ENCODE measurements at regions not wholly inside any gene's neighbourhood (a gene's known extent, or its start where the extent isn't known, plus 50 kb on each side); places are given as distances from the start of the nearest gene placed in this dataset.
A peak's percentile ranks its signal among the peaks of the same experiment; 100 is the strongest.

DNA sequence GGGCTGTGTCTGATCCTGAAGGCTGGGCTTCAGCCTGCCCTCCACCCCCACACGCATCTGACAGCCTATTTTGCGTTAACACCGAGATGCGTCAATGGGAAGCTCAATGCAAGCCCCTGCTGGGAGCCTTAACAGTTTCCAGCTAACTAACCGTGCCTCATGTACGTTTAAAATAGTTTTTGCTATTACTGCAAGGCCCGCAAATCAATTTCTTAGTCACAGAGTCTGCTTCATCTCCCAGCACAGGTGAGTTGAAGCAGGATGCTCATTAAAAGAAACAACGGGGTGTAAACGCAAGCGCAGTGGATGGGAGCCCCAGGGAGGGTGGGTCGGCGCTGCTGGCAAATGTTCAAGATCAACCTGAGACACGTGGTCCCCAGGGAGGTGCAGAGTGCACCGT lies 142.8 kb upstream of the PHACTR3 start:
- peak; percentile 31 for DNase-seq (ENCODE audit: insufficient read length, low spot score, missing footprints)
- Histone ChIP-seq H3K36me3 (ENCODE audit: insufficient read depth, low read length) (no peaks in the 10 kb centered on the region), H3K9me3 (ENCODE audit: low read depth, low read length) (no peaks in the 10 kb centered on the region), H4K20me1 (ENCODE audit: insufficient read depth, low read length) (no peaks in the 10 kb centered on the region), H3K4me1 (ENCODE audit: insufficient read depth, low read length) (no peaks in the 10 kb centered on the region), H3K4me2 (ENCODE audit: insufficient read depth, low read length) (no peak overlapping the region), H3K27ac (ENCODE audit: low read depth, low read length) (no peak overlapping the region), H3K4me3 (ENCODE audit: insufficient read depth, low read length) (no peak overlapping the region), H2AFZ (ENCODE audit: low read length) (no peak overlapping the region), H3K27me3 (ENCODE audit: insufficient read depth, low read length) (no peaks in the 10 kb centered on the region), H3K79me2 (ENCODE audit: insufficient read depth, low read length) (no peaks in the 10 kb centered on the region)
- TF ChIP-seq, protein P1, sequence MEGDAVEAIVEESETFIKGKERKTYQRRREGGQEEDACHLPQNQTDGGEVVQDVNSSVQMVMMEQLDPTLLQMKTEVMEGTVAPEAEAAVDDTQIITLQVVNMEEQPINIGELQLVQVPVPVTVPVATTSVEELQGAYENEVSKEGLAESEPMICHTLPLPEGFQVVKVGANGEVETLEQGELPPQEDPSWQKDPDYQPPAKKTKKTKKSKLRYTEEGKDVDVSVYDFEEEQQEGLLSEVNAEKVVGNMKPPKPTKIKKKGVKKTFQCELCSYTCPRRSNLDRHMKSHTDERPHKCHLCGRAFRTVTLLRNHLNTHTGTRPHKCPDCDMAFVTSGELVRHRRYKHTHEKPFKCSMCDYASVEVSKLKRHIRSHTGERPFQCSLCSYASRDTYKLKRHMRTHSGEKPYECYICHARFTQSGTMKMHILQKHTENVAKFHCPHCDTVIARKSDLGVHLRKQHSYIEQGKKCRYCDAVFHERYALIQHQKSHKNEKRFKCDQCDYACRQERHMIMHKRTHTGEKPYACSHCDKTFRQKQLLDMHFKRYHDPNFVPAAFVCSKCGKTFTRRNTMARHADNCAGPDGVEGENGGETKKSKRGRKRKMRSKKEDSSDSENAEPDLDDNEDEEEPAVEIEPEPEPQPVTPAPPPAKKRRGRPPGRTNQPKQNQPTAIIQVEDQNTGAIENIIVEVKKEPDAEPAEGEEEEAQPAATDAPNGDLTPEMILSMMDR (IDR thresholded peaks at IDR 0.05; ENCODE audit: extremely low read depth, low read depth, low read length) = no peak

DNA sequence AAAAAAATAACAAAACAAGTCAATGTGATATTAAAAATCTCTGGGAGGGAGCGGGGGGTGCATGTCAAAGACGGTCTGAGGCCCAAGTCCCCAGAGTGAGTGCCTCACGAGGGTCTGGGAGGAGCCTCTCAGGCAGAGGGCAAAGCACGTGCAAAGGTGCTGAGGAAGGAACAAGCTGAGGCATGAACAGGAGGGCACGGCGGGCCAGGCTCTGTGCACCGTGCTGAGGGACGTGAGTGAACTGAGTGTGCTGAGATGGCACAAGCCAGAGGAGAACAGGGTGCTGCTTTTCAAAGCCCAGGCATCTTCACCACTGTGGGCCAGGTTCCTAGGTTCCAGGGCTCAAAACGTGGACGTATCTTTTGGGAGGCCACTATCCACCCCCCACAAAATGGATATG lies 142.1 kb upstream of the PHACTR3 start:
- Histone ChIP-seq H2AFZ (ENCODE audit: low read length) (no peak overlapping the region), H3K27ac (ENCODE audit: low read depth, low read length) (no peak overlapping the region), H3K4me3 (ENCODE audit: insufficient read depth, low read length) (no peak overlapping the region), H4K20me1 (ENCODE audit: insufficient read depth, low read length) (no peaks in the 10 kb centered on the region), H3K27me3 (ENCODE audit: insufficient read depth, low read length) (no peaks in the 10 kb centered on the region), H3K4me1 (ENCODE audit: insufficient read depth, low read length) (no peaks in the 10 kb centered on the region), H3K36me3 (ENCODE audit: insufficient read depth, low read length) (no peaks in the 10 kb centered on the region), H3K4me2 (ENCODE audit: insufficient read depth, low read length) (no peak overlapping the region), H3K79me2 (ENCODE audit: insufficient read depth, low read length) (no peaks in the 10 kb centered on the region), H3K9me3 (ENCODE audit: low read depth, low read length) (no peaks in the 10 kb centered on the region)
- no peak for DNase-seq (ENCODE audit: insufficient read length, low spot score, missing footprints)
- TF ChIP-seq, protein P1 (IDR thresholded peaks at IDR 0.05; ENCODE audit: extremely low read depth, low read depth, low read length) = no peak

DNA sequence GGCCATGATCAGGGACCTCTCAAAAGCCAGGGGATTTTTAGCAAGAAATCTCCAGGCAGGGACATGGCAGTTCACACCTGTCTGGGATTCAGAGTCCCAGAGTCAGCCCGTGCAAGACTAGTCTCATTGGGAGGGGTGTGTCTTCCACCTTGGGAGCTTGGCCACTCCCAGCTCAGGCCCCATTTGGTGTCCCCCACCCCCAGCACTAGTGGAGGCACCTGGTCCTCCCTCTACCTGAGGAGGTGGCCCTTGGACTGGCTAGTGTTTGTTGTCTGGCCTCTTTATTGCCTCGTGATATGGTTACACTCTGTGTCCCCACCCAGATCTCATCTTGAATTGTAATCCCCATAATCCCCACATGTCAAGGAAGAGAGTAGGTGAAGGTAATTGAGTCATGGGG lies 140.8 kb upstream of the PHACTR3 start:
- no peak for DNase-seq (ENCODE audit: insufficient read length, low spot score, missing footprints)
- Histone ChIP-seq H3K36me3 (ENCODE audit: insufficient read depth, low read length) (no peaks in the 10 kb centered on the region), H3K27ac (ENCODE audit: low read depth, low read length) (no peak overlapping the region), H3K4me2 (ENCODE audit: insufficient read depth, low read length) (no peak overlapping the region), H3K79me2 (ENCODE audit: insufficient read depth, low read length) (no peaks in the 10 kb centered on the region), H3K27me3 (ENCODE audit: insufficient read depth, low read length) (no peaks in the 10 kb centered on the region), H2AFZ (ENCODE audit: low read length) (no peak overlapping the region), H3K4me3 (ENCODE audit: insufficient read depth, low read length) (no peak overlapping the region), H3K4me1 (ENCODE audit: insufficient read depth, low read length) (no peaks in the 10 kb centered on the region), H4K20me1 (ENCODE audit: insufficient read depth, low read length) (no peaks in the 10 kb centered on the region), H3K9me3 (ENCODE audit: low read depth, low read length) (no peaks in the 10 kb centered on the region)
- TF ChIP-seq, protein P1 (IDR thresholded peaks at IDR 0.05; ENCODE audit: extremely low read depth, low read depth, low read length) = no peak

DNA sequence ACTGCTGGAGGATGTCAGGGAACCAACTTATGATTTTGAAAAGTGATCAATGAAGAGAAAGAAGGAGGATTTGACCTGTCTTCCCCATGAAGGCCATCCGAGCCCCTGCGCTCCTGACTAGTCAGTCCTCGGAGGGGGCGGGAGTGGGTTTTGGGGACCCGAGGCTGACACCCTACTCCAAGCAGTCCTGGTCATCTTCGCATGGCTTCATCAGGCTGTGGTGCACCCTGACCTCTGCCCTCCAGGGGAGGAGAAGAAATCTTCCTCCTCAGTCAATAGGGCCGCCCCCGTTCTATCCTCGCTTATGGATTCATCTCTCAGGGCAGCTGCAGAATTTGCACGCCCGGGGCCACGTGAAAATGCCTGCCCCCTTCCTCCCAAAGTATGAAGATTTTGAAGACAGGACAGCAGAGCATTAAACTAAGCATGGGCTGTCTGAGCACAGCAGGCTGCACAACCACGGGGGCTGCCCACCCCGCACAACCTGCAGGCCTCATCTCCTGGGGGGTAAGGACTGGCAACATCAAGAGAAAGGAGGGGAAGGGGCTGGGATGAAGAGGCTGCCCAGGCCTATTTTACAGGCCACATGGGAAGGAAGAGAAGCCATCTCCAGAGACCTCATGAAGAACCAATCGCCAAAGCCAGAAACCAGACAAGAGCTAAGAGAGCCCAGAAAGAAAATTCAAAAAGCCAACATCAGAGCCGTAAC lies 138.1 kb upstream of the PHACTR3 start:
- H3K27ac ChIP-seq (ENCODE audit: low read depth, low read length) = no peak overlapping the region
- peak; percentile 50 for DNase-seq (ENCODE audit: insufficient read length, low spot score, missing footprints)
- no peak overlapping the region for H2AFZ ChIP-seq (ENCODE audit: low read length)
- no peaks in the 10 kb centered on the region for H3K4me1 ChIP-seq (ENCODE audit: insufficient read depth, low read length)
- no peaks in the 10 kb centered on the region for H3K79me2 ChIP-seq (ENCODE audit: insufficient read depth, low read length)
- no peaks in the 10 kb centered on the region for H3K27me3 ChIP-seq (ENCODE audit: insufficient read depth, low read length)
- H3K4me2 ChIP-seq (ENCODE audit: insufficient read depth, low read length) = no peak overlapping the region
- no peaks in the 10 kb centered on the region for H3K9me3 ChIP-seq (ENCODE audit: low read depth, low read length)
- TF ChIP-seq, protein P1 (IDR thresholded peaks at IDR 0.05; ENCODE audit: extremely low read depth, low read depth, low read length) = no peak
- H3K4me3 ChIP-seq (ENCODE audit: insufficient read depth, low read length) = no peak overlapping the region
- H4K20me1 ChIP-seq (ENCODE audit: insufficient read depth, low read length) = no peaks in the 10 kb centered on the region
- H3K36me3 ChIP-seq (ENCODE audit: insufficient read depth, low read length) = no peaks in the 10 kb centered on the region
